ENCODE measurements at regions not wholly inside any gene's neighbourhood (a gene's known extent, or its start where the extent isn't known, plus 50 kb on each side); places are given as distances from the start of the nearest gene placed in this dataset.

DNA sequence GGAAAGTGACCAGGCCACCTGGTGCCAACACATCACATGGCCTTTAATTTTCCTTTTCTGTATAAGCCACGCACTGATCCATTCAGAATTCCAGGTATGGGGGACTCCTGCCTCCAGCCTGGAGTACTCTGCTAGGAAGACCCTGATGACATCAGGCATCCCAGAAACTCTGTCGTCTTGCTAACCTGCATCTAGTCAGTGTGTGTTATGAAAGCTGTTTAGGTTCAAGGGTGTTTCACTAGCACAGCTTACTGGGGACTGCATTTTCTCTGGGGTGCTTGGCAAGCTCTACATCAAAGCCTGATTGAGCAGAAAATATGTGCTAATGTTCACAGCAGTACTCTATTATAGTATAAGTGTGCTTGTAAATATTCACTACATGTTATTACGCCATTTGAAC lies 100.6 kb upstream of the MGMT start:
- H3K4me1 Mint-ChIP-seq = no peaks in the 10 kb centered on the region
- H3K27me3 Mint-ChIP-seq (ENCODE audit: low read depth) = no peaks in the 10 kb centered on the region
- TF ChIP-seq, protein P1, sequence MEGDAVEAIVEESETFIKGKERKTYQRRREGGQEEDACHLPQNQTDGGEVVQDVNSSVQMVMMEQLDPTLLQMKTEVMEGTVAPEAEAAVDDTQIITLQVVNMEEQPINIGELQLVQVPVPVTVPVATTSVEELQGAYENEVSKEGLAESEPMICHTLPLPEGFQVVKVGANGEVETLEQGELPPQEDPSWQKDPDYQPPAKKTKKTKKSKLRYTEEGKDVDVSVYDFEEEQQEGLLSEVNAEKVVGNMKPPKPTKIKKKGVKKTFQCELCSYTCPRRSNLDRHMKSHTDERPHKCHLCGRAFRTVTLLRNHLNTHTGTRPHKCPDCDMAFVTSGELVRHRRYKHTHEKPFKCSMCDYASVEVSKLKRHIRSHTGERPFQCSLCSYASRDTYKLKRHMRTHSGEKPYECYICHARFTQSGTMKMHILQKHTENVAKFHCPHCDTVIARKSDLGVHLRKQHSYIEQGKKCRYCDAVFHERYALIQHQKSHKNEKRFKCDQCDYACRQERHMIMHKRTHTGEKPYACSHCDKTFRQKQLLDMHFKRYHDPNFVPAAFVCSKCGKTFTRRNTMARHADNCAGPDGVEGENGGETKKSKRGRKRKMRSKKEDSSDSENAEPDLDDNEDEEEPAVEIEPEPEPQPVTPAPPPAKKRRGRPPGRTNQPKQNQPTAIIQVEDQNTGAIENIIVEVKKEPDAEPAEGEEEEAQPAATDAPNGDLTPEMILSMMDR (conservative IDR thresholded peaks at IDR 0.05) = no peak
- no peak overlapping the region for H3K4me3 Mint-ChIP-seq
- no peak overlapping the region for H3K27ac Mint-ChIP-seq (ENCODE audit: unreplicated experiment)
- DNase-seq (ENCODE audit: low read depth, low spot score) = no peak
- no peaks in the 10 kb centered on the region for H3K9me3 Mint-ChIP-seq
- no peaks in the 10 kb centered on the region for H3K36me3 Mint-ChIP-seq (ENCODE audit: low read depth)

DNA sequence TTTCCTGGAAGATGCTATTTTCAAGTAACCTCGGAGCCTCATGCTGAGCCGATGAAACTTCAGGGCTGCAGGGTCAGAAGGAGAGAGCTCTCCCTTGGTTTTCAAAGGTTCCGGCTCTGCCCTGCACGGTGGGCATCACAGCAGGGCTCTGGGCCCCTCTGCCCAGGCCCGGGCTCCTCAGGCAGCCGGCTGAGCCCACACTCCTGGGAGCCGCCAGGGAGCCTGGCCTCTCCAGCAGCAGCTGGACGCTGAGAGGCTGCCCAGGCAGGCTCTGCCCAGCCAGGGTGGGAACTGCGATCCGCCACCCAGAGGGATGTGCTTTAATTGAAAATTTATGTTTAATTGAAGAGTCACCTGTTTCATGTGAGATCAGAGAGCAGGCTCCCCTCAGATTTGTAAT lies 97.5 kb upstream of the MGMT start:
- Mint-ChIP-seq H3K36me3 (ENCODE audit: low read depth) (no peaks in the 10 kb centered on the region), H3K4me3 (no peak overlapping the region), H3K27ac (ENCODE audit: unreplicated experiment) (no peak overlapping the region)

DNA sequence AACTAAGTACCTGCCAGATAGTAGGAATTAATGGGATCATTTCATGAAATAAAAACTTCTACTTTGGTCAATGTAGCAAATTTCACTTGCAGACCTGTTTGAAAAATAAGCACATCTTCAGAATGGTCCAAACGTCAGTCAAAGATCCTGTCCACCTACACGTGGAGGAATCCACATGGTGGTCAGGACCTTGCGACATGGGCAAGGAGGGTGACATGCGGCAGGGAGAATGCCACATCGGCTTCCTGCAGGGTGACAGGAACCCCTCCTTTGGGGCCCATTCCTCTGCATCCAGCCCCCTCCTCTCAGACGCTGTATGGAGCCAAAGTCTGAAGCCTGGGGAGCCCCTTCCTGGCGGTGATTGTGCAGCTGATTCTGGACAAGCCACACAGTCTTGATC lies 95.5 kb upstream of the MGMT start:
- Mint-ChIP-seq H3K36me3 (ENCODE audit: low read depth) (no peaks in the 10 kb centered on the region), H3K4me3 (no peak overlapping the region)

More for the DNA sequence above, 97.5 kb upstream of the MGMT start:
- no peak for DNase-seq (ENCODE audit: low read depth, low spot score)
- H3K27me3 Mint-ChIP-seq (ENCODE audit: low read depth) = no peaks in the 10 kb centered on the region
- H3K4me1 Mint-ChIP-seq = no peaks in the 10 kb centered on the region
- TF ChIP-seq, protein P1 (conservative IDR thresholded peaks at IDR 0.05) = no peak
- no peaks in the 10 kb centered on the region for H3K9me3 Mint-ChIP-seq

DNA sequence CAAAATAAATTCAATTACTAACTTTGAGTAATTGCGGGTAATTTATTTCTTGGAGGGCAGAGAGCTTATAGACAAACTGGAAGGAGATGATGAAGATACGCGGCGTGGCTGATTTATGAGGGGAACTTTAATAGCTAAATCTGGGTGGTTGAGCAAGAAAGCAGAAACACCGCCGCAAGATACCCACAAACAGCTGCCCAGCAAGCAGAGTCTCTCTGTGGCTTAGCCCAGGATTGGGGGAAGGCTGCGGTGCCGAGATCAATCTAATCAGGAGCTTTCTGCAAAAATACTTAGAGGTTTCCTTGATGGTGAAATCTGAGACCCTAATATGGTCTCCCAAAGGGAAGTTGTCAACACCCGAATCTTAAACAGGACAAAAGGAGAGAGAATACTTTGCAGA lies 94.9 kb upstream of the MGMT start:
- Mint-ChIP-seq H3K27ac (ENCODE audit: unreplicated experiment) (no peak overlapping the region), H3K4me1 (no peaks in the 10 kb centered on the region), H3K9me3 (no peaks in the 10 kb centered on the region), H3K36me3 (ENCODE audit: low read depth) (no peaks in the 10 kb centered on the region), H3K4me3 (no peak overlapping the region), H3K27me3 (ENCODE audit: low read depth) (no peaks in the 10 kb centered on the region)
- DNase-seq (ENCODE audit: low read depth, low spot score) = no peak
- TF ChIP-seq, protein P1 (conservative IDR thresholded peaks at IDR 0.05) = no peak

More for the DNA sequence above, 95.5 kb upstream of the MGMT start:
- Mint-ChIP-seq H3K4me1 (no peaks in the 10 kb centered on the region), H3K27me3 (ENCODE audit: low read depth) (no peaks in the 10 kb centered on the region), H3K9me3 (no peaks in the 10 kb centered on the region), H3K27ac (ENCODE audit: unreplicated experiment) (no peak overlapping the region)
- no peak for DNase-seq (ENCODE audit: low read depth, low spot score)
- TF ChIP-seq, protein P1 (conservative IDR thresholded peaks at IDR 0.05) = no peak

DNA sequence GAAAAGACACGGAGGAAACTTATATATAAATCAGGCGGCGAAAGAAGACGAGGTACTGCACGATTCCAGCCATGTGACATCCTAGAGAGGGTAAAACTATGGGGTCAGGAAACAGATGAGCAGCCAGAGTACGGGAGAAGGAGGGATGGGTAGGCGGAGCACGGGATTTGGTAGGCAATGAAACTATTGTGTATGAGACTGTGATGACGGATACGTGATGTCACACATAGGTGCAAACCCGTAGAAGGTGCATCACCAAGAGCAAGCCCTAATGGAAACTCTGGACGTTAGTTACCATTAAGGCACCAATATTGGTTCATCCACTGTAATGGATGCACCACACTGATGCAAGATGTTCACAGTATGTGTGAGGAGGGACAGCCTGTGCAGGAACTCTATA lies 93.8 kb upstream of the MGMT start:
- TF ChIP-seq, protein P1 (conservative IDR thresholded peaks at IDR 0.05) = no peak
- no peak for DNase-seq (ENCODE audit: low read depth, low spot score)
- Mint-ChIP-seq H3K4me1 (no peaks in the 10 kb centered on the region), H3K9me3 (no peaks in the 10 kb centered on the region), H3K27me3 (ENCODE audit: low read depth) (no peaks in the 10 kb centered on the region), H3K27ac (ENCODE audit: unreplicated experiment) (no peak overlapping the region), H3K36me3 (ENCODE audit: low read depth) (no peaks in the 10 kb centered on the region), H3K4me3 (no peak overlapping the region)

DNA sequence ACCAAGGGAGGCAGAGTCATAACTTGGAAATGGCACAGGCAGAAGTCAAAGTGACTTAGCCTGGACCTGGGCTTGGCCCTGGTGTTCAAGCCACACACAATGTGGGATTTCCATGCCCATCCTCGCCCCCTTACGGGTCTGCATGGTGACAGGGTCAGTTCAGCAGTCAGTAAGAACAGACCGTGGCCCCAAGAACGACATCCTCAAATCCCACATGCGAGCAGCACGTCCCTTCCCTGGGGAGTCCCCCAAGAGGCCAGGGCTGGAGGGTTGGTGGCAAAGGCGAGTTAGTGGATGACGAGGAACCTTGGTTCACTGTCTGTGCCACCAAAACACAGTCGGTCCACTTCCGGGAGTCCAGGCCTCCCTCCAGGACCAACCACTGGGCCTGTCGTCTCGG lies 93.3 kb upstream of the MGMT start:
- Mint-ChIP-seq H3K4me1 (no peaks in the 10 kb centered on the region), H3K27me3 (ENCODE audit: low read depth) (no peaks in the 10 kb centered on the region), H3K27ac (ENCODE audit: unreplicated experiment) (no peak overlapping the region), H3K36me3 (ENCODE audit: low read depth) (no peaks in the 10 kb centered on the region), H3K9me3 (peaks cover 2% of the 10 kb centered on the region), H3K4me3 (no peak overlapping the region)
- TF ChIP-seq, protein P1 (conservative IDR thresholded peaks at IDR 0.05) = no peak
- DNase-seq (ENCODE audit: low read depth, low spot score) = no peak

Data from neural crest cell (in vitro differentiated cells).